Adipose tissue (tissue), 3 donors: ENCODE measurements at regions not wholly inside any gene's neighbourhood (a gene's known extent, or its start where the extent isn't known, plus 50 kb on each side); places are given as distances from the start of the nearest gene placed in this dataset.

Source experiments
- H3K27ac ChIP-seq: one replicate; pipeline ENCODE4 v1.5.1; 2013; ENCODE audit warnings: low read depth, low read length
- WGBS, 3 donors: extraction: QIAGEN DNeasy Blood & Tissue Kit; methylation state at CpG; one replicate each; pipeline ENCODE4 v1.1.7; 2013; 5-methylcytosine and 5-hydroxymethylcytosine counted together
- donor health status: healthy with polysubstance abuse.
- donor health status: Bipolar disorder and iron deficiency.
- donor health status: healthy.

DNA sequence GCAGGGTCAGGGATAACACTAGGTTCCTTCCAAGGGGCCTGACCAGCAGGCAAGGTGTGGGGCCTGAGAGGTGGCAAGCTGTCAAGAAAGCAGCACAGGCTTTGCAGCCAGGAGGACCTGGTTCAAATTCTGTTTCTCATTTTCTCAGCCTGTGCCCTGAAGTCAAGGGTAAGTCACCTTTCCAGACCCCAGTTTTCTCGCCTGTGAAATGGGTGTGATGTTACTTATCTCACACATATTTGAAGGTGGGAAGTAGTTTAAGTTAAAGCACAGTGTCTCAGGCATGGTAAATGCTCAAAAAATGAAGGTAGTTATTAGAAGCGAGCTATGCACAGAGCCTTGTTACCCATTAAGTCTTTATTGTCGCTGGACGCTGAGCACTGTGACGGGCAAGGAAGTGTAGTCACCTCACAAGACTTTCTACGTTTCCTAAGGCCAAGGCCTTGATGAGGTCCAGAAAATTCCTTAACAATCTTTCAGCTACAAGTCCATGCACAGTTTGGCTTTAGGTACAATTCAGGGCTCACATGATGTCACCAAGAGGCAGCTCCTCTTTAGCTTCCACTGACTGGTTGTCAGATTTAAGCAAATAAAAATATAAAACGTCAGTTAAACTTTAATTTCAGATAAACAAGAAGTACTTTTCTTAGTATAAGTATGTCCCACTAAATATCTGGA lies 522.6 kb upstream of the PROK2 start:
- no peak overlapping the region for H3K27ac ChIP-seq
- WGBS, 3 donors: 82 to 90% (median 89%) methylated on average over 7 of the region's 7 CpGs

DNA sequence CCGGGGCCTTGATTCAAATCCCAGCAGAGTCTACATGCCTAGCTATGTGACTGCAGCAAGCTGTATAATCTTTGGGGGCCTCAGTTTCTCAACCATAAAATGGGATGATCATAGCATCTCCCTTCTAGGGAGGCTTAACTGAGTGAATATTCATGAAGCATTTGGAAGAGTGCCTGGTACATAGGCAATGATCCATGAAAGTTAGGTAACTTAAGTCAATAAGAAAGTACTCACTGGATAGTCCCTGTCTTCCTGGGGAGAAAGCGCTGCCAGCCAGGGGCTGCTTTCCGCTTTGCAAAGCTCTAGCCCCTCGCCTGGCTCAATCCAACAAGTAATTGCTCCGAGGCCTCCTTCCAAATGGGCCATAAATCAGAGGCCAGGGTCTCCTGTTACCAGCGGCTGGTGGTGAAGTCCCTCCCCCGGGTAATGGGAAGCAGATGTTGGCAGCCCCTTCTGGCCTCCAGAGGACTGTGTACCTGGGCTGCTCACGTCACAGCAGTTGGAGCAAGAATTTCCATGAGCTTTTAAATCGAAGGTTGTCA lies 521.9 kb upstream of the PROK2 start:
- H3K27ac ChIP-seq: no peak overlapping the region
- WGBS, 3 donors: 63 to 72% (median 67%) methylated on average over 9 of the region's 9 CpGs

DNA sequence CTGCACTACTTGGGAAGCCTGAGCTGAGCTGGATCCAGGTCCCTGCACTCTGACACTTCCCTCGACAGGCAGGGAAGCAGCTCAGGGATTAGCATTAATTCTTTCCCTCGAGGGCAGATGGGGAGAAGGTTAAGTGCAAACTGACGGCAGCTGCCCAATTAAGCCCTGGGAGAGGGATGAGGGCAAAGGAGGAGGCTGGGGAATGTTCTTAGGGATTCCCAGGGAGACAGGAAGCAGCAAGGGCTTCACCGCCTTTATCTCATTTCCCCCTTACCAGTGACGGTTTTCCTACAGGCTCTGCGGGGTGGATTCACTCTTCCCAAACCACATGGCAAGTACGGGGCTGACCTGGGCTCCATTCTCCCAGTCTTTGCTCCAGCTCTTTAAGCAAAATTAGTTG lies 519.0 kb upstream of the PROK2 start:
- 41 to 52% (median 41%) methylated on average over 7 of the region's 7 CpGs for WGBS, 3 donors
- no peak overlapping the region for H3K27ac ChIP-seq

DNA sequence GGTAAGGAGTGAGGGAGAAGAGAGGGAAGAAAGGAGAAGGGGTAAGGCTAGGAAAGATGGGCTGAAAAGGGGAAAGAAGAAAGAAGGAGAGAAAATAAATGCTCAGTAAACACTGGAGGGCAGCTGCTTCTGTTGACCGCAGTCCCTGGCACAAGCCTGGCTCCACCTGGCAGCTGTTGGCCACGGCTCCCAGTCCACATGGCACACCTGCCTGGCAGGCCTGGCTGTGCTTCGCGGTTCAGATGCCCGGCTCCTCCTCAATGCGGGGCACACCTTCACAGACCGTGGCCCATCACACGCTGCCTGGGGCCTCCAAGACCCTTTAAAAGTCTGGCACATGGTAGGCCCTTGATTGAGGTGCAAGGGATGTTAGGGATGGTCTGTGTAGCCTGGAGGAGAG lies 516.8 kb upstream of the PROK2 start:
- no peak overlapping the region for H3K27ac ChIP-seq
- WGBS, 3 donors: 88 to 96% (median 96%) methylated on average over 8 of the region's 8 CpGs

DNA sequence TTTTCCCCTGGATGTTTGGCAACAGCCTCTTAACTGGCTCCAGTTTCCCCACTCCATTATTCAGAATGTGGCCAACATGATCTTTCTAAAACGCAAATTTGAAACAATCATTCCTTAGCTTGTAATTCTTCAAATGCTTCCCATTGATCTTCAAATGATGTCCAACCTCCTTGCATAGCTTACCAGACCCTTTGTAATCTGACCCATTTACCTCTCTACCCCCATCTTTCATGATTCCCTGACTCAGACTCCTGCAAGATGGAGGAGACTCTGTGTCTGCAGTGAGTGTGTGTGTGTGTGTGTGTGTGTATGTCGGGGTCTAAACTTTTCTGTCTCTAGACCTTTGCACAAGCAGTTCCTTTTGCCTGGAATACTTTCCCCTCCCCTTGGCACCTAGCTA lies 515.7 kb upstream of the PROK2 start:
- 60 to 87% (median 64%) methylated on average over 2 of the region's 2 CpGs for WGBS, 3 donors
- H3K27ac ChIP-seq: no peak overlapping the region

DNA sequence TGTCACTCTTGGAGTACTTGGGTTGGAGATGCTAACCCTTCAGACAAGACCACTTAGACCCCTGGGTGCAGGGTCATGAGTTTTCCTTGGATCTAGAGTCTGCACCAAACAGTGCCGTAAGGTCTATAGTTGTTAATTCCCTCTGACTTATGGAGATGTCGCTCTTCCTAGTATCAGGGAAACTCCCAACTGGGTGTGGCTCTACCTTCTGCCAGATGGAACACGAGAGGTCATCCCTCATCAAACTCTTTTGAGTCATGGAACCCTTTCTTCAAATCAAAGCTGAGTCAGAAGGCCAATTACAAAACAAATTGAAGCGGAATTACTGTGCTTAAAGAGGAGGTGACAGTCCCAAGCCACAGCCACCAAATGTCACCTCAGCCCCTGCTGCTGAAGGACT lies 514.9 kb upstream of the PROK2 start:
- no peak overlapping the region for H3K27ac ChIP-seq
- WGBS, 3 donors: 83 to 92% (median 88%) methylated on average over 4 of the region's 4 CpGs

DNA sequence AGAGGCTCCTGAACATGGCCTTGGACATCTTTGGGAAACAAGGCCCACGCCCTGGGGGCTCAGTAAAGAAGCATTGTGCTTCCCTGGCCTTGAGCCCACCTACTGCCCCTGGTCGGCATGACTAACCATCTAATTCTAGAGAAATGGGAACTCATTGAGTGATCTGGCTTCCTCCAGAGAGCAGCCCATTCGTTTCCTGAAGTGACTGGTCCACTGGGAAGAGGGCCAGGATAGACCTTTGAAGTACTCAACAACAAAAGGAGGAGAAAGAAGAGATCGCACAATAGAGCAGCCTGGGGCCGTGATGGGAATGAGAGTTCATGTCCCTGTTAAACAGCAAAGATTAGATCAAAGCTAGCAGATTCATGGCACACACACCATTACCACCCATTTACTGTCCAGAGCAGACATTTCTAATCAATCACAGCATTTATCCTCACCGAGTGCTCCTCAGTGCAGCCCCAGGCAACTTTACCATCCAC lies 514.4 kb upstream of the PROK2 start:
- 53 to 76% (median 54%) methylated on average over 6 of the region's 6 CpGs for WGBS, 3 donors
- H3K27ac ChIP-seq: no peak overlapping the region

DNA sequence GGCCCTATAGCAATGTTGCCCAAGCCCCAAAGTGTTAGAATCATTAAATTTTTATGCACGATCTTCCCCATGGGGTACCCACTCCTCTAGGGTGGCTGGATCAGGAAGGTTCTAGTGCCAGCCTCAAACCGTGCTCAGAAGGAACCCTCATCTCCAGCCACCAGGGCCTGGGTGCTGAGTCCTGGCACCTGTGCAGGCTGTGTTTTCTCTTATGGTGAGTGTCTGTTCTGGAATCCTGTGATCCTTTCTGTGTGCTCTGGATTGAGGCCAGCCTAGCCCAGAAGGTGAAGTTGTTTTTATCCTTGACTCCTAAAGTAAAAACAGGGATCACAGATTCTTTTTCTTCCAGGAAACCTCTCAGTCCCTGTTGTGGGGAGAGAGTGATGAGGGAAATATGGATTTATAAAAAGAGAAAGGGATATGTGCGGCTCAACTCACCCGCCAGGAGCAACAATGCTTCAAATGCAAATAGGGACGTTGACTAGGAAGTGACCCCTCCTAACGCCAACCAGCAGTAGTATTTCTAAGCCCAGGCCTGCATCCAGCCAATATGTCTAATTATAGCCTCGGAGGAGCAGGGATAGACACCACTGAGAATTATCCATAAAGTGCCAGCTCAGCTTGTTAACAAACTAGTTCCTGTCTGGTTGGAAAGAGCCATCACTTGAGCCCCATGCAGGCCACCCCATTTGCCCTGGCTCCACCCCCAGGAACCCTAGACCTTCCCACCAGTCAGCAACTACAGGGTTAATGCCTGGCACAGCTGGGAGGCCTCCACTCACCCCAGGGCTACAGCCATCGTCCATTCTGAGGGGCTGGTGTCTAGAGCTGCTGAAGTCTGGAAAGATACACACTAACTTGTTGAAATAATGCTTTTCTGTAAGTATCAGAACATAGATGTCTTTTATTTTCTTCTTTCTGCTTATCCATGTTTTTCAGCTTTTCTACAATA lies 513.5 kb upstream of the PROK2 start:
- 66 to 68% (median 66%) methylated on average over 8 of the region's 8 CpGs for WGBS, 3 donors
- H3K27ac ChIP-seq: no peak overlapping the region

DNA sequence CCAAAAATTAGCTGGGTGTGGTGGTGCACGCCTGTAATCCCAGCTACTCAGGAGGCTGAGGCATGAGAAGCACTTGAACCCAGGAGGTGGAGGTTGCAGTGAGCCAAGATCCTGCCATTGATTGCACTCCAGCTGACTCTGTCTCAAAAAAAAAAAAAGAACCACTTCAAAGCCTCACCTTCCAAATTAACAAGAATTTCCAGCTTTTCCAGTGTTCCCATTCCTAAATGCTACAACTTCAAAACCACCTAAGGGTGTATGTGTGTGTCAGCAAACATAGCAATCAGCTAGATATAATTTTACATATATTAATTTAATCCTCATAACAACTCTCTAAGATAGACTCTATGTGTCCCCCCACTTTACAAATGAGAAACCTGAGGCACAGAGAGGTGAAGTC lies 512.5 kb upstream of the PROK2 start:
- H3K27ac ChIP-seq: no peak overlapping the region
- 94 to 100% (median 95%) methylated on average over 1 of the region's 1 CpG for WGBS, 3 donors

DNA sequence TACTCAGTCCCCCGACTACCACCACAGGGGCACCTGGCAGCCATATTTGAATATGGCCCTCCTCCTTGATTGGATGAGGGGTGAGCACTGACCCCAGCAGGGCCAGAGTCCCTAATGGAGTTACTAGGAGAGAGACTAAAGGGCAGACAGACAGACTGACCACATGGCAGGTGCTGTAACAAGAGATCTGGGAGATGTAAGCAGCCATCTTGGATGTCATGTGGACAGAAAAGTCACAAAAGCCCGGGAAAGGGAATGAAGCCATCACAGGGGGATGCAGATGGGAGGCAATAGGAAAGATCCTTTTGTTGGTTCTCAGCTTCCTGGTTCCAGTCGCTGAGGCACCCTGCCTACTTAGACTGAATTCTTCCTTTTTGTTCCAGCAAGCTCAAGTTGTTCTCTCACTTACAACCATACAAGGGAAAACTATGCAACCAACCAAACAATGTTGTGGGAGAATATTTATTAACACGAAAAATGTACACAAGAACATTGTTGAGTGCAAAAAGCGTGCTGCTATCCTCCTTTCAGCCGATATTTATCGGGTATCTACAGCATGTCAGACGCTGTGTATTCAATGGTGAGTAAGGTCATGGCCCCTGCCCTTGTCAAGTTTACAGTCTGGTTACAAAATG lies 511.6 kb upstream of the PROK2 start:
- H3K27ac ChIP-seq: no peak overlapping the region
- WGBS, 3 donors: 81 to 93% (median 84%) methylated on average over 8 of the region's 8 CpGs

DNA sequence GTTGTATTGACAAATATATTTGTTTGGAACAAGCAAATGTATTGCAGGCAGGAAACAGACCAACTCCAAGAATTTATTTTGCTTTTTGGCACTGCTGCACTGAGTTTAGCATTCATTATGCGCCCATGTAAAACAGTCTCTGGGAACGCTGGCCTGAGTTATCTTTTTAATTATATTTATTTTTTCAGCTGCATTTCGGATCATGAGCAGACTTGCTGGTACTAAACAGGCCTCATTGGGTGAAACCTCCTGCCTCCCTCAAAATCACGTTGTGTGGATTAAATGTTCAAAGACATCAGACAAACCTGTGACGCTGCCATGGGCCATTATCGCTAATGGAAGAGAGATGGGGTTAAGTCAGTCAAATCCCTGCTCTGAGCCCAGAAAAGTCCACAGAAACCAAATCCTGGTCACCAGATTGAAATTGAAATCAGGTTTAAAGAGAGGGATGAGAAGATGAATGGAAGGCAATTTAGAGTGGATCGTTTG lies 511.1 kb upstream of the PROK2 start:
- no peak overlapping the region for H3K27ac ChIP-seq
- WGBS, 3 donors: 93 to 96% (median 94%) methylated on average over 7 of the region's 7 CpGs

DNA sequence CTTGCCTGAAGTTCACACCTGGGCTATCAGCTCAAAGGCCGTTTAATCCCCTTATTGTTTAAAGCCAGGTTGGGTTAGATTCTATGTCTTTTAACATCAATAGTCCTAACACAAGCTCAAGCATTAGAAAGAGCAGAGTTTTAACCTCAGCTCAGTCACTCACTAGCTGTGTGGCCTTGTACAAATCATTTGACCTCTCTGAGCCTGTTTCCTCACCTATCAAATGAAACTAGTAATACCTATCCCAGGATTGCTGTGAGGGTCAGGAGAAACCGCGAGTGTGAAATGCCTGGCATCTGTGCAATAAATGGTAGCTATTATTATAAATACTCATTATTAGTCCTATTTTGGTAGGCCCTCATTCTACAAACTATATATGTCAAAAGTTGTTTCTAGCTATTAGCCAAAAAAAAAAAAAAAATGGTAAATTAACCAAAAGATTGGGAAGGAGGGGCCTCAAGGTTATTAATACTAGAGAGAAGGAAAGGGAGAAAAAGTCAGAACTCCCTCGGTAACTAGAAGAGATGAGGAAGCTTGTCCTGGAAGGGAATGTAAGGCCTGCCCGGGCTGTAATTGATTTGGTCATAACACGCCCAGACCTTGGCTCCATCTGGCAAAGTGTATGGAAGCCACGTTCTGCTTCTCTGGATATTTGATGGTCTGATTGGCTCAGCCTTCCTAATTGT lies 510.5 kb upstream of the PROK2 start:
- 73 to 89% (median 73%) methylated on average over 7 of the region's 7 CpGs for WGBS, 3 donors
- no peak overlapping the region for H3K27ac ChIP-seq

DNA sequence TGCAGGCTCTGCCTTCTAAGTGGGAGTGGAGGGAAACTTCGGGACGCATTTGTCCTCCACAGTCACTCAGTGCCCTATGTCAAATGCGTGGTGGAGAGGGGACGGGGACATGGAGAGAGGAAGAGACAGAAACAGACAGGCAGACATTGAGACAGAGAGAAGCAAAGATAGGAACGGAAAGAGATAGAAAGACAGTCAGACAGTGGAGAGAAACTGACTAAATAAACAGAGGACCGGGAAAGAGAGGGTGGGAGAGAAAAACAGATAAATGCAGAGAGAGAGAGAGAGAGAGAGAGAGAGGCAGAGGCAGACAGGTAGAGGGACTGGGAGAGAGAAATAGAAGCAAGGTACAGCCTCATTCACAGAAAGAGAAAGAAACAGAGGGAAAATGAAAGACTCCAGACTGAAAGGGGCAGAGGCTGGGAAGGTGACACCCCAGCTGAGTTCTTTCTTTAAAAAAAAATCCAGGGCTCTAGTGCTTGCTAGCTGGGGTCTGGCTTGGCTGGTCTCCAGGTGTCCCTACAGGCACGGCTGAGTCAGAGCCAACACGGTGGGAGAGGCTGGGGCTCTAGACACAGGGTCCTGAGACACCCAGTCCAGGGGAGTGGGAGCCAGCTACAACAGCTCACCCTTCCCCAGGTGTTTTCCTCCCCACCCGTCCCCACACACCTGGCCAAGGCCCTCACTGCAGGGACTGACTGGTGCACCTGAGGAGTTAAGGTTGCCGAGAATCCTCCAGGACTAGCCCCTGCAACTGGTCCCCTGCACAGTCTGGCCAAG lies 506.1 kb upstream of the PROK2 start:
- 70 to 81% (median 79%) methylated on average over 10 of the region's 10 CpGs for WGBS, 3 donors
- no peak overlapping the region for H3K27ac ChIP-seq

DNA sequence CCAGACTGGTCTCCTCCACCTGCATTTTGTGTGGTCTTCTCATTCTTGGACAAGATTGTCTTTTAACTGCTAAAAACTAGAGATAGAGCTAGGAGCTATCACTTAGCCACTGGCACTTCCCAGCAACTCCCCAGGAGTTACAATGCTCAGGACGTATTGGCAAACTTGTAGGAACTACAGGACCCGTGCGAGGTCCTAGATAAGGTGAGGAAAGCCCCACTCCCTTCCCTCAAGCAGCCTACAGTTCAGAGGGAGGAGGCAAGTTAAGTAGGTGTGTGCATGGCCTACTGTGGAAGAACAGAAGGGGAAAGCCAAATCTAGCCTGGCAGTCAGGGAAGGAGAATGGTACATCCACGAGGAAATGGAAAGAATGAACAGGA lies 504.7 kb upstream of the PROK2 start:
- 61 to 83% (median 80%) methylated on average over 4 of the region's 4 CpGs for WGBS, 3 donors
- H3K27ac ChIP-seq: no peak overlapping the region

DNA sequence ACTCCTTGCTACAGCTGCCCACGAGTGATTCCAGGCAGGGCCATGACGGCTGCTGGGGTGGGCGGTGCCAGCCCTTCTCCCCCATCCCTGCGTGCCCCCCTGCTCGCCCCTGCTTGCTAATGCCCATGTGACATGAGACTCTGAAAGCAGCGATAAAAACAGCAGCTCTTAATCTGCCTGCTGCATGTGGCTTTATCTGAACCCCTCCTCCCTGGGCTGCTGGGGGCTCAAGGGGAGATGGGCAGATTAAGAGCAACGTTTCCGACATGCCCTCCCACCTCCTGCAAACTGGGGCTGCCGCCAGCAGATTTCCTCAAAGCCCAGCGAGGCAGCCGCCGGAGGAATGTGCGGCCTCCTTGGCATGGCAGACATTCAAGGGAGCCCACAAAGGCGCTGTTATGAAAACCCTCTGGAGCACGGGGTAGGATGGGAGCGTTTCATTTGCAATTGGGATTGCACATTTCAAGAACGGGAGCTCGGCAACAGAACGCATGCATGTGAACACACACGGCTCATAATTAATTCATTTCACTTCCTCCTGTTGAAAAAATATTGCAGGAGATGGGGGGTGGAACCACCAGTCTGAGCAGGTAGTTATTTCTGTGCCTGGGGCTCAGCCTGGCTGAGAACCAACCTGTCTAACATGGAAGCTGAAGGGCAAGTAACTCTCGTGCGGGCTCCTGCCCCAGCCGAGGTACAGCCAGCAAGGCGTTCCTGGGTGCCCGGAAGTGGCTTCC lies 504.2 kb upstream of the PROK2 start:
- H3K27ac ChIP-seq: no peak overlapping the region
- WGBS, 3 donors: 21 to 30% (median 29%) methylated on average over 25 of the region's 25 CpGs

DNA sequence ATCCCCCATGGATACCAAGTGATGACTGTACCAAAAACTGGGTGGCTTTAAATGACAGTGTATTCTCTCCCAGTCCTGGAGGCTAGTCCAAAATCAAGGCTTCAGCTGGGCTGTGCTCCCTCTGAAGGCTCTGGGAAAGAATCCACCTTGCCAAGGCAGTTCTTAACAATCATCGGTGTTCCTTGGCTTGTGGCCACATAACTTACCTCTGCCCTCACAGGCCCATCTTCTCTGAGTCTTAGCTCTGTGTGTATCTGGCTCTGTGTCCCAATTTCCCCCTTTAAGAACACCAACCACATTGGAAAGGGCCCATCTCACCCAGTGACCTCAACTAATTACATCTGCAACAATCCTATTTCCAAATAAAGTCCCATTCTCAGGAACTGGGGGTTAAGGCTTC lies 503.0 kb upstream of the PROK2 start:
- H3K27ac ChIP-seq: no peak overlapping the region
- WGBS, 3 donors: 19 to 46% (median 21%) methylated on average over 1 of the region's 1 CpG

DNA sequence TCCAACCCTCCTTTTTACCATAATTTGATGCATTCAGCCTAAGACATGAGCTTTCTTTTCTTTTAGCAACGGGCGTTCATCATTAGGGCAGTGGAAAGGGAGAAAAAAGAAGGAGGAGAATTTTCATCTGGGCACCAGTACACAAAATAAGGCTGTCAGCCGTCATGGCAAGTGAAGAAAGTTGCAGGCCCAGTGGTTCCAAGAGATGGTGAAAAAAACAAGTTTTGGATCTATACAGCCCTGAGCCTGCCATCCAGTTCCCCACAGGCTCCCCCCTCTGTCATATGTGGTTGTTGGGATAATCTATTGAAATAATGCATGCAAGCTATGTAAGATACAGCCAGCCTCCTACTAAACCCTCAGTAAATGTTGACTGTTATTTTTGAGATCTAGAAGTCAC lies 500.6 kb upstream of the PROK2 start:
- H3K27ac ChIP-seq: no peak overlapping the region
- 93 to 98% (median 94%) methylated on average over 3 of the region's 3 CpGs for WGBS, 3 donors
